GM18907 (cell line): ENCODE measurements at regions not wholly inside any gene's neighbourhood (a gene's known extent, or its start where the extent isn't known, plus 50 kb on each side); places are given as distances from the start of the nearest gene placed in this dataset.
A peak's percentile ranks its signal among the peaks of the same experiment; 100 is the strongest.
"Not testable (repeated sequence)": the region's sequence is repeated elsewhere in the genome, so short reads cannot be mapped to it uniquely, and the experiment has no call there.

Experiments
- ATAC-seq: cut with Tn5 transposase; IDR thresholded peaks from one replicate; pipeline ENCODE4 v1.9.1; 2021; ENCODE audit warnings: mild to moderate bottlenecking, moderate library complexity; ENCODE audit not compliant: unreplicated experiment

DNA sequence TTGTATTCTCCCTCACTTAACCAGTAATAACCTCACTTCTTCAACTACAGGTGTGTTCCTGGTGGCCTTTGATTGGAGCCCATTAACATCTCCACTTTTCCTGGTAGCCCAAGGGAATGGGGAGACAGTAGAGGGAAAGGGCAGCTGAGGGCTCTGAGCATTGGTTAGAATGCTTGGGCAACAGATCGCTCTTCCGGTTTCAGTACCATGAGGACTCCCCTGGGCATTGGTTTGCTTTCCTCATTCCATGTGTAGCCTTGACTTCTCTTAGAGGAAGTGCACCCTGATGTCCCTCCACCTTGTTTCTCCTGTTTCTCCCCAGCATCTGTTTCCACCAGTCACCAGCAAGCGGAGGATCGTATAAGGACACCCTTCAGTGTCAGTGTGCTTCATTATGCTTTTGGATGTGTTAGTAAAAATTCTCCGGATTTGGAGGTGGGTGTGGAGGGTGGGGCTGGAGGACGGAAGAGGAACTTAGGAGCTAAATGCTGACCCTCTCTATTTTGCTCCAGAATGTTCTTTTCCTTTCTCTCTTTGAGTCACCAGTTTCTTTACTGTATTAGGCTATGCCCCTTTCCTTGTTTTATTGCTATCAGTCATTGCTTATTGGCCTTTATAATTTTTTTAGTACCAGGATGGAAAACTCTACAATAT, 50.6 kb upstream of the ZNG1B start:
- not testable (repeated sequence) for ATAC-seq

DNA sequence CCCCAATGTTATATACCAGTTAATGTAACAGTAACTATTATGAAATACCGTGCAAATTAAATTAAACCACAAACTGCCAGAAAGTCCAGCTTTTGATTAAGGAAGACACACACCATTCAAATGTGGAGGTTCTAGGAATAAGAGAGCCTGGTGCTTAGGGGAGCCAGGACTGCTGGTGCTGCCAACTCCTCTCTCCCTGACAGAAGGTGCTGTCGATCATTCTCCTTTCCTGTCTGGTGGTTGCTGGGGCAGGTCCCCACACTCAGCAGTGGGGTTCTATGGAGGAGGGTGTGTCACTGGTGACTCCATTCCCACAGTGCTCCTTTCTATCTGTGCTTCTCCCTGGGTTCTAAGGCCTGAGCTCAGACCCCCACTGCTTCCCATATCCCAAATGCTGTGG, 57.9 kb upstream of the ZNG1B start:
- not testable (repeated sequence) for ATAC-seq

DNA sequence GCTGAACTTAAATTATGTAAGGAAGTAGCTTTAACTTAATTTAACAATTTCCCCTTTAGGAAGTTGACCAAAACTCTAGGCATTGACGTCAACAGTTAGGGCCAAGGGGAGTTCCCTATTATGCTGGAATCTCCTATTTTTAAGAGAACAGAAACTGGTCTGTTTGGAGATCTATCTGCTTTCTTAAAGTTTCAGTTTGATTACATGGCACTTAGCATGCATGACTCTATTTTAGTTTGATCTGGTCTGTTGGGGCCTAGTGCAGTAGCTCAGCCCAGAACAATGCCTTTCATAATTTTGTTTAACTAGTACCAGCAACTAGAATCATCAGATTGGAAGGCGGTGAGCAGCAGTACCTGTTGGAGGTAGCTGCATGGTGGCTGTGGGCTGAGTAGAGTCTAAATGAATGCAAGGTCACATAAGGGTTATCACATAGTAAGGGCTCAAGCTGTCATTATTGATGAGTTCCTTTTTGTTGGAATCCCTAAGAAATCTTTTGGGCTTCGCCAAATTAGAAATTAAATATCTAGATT, 60.5 kb upstream of the ZNG1B start:
- ATAC-seq = peak; percentile 88

DNA sequence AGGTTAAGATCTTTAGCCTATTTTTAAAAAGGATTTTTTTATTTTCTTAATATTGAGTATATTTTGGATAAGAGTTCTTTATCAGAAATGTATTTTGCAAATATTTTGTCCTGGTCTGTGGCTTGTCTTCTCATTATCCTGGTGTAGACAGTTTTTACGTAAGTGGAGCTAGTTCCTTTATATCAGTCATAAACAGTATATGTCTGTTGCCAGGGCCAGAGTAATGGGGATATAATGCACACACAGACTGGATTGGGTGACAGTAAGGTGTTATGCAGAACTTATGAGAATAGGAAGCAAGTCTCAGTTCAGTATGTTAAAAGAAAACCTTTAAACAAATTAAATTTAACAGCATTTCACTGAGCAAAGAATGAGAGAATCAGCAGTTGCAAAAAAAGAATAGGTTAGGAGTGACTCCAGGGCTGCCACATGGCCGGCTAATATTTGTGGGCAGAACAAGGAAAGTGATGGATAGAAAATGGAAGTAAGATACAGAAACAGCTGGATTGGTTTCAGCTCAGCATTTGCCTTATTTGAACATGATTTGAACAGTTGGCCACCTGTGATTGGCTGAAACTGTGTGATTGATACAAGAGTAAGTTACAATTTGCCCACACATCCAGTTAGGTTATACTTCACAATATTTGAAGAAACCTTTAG, 61.1 kb upstream of the ZNG1B start:
- no peak for ATAC-seq

DNA sequence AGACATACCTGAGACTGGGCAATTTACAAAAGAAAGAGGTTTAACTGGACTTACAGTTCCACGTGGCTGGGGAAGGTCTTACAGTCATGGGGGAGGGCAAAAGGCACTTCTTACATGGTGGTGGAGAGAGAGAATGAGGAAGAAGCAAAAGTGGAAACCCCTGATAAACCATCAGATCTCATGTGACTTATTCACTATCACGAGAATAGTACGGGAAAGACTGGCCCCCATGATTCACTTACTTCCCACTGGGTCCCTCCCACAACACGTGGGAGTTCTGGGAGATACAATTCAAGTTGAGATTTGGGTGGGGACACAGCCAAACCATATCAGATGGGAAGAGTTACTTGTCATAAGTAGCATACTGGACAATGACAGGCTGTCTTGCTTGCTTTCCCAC, 62.6 kb upstream of the ZNG1B start:
- ATAC-seq = not testable (repeated sequence)

DNA sequence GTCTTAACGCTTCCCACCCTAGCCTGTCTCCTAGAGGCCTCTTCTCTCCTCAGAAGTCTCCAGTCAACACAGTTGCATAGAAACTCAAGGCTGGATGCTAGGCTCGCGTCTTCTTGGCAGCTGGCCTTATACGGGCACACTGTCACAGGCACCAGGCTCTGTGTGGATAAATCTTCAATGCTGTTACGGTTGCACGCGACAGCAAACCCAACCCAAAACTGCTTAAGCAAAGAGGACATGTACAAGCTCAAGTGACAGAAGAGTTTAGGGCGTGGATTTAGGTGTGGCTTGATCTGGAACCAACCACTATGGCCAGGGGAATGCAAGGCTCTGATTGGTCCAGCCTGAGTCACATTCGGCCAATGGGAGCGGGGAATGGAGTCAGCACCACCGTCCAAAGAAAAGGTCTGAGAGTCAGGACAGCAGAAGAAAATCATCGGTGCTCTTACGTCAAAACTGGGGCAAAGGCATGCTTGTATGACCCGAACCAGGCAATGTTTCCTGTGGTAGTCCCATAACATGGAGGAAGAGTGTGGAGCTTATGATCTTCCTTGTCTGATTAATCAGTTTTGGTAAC, 65.1 kb upstream of the ZNG1B start:
- not testable (repeated sequence) for ATAC-seq

GRCh38 chr2:113370478-113371091, 66.9 kb upstream of the ZNG1B start:
- ATAC-seq = peak; percentile 85

DNA sequence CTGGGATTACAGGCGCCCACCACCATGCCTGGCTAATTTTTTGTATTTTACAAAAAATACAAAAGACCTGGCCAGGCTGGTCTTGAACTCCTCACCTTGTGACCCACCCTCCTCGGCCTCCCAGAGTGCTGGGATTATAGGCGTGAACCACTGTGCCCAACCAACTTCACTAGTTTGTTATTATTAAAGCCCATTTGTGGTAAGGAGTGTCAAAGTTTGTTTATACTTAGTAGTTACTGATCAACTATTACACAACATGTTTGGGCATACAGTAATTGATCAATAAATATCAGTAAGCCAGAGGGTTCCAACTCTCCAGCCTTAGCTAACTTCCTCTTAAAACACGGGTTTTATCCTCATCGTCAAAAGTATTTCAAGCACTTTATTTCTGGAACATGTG, 67.5 kb upstream of the ZNG1B start:
- ATAC-seq = no peak

- ATAC-seq = not testable (repeated sequence)
Measured at GRCh38 chr2:113368581-113368980, 68.9 kb upstream of the ZNG1B start.

DNA sequence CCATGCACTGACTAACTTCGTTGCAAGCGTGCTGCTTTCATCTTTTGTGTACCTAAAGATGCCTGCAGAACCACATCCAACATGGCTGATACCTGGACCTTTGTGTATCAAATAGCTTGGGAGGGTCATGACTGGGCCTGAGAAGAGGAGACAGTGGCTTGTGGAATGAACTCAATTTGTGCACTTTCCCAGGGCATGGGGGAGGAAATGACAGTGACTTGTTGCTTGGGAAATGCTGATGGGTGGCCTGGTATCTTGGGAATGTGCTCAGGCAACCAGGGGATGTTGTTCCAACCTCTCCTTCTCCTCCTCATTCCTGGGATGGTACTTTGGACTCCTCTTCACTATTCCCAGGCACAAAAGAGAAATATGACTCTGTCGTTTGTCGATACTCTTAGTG, 70.7 kb upstream of the ZNG1B start:
- ATAC-seq = not testable (repeated sequence)

- not testable (repeated sequence) for ATAC-seq
Measured at GRCh38 chr2:113365791-113366190, 71.7 kb upstream of the ZNG1B start.

DNA sequence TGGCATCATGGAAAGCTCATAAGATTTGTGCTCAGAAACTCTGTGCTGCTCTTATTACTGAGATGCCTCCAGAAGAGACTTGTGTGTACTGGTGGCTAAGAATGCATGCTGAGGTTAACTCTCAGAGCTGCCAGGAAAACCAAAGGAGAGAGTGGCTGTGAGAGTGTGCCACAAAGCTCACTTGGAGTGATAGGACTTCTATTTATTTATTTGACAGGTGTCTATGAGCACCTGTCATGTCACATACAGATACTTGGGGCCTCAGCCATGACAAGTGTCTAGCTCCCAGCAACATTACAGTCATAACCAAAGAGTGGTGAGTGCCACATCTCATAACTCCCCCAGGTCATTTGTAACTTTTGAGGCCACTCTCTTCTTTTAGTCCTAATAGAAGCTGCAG, 72.2 kb upstream of the ZNG1B start:
- not testable (repeated sequence) for ATAC-seq

DNA sequence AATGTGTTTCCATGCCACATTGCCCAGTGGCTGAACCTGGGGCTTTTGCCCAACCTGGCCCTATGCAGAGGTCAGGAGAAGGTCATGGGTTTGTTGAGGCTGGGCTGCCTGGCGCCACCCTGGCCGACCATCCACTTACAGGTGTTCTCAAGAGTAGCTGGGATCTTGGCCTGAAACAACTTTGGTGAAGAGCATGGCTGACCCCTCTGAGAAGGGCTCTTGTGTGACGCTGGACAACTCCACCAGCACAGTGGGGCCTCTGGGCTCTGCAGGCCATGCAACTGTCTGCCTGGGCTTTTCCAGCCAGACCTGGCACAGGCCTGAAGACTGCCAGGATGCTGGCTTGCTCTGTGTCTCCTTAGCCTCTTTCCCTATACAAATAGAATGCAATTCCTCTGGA, 76.4 kb upstream of the ZNG1B start:
- ATAC-seq = no peak

- no peak for ATAC-seq
Measured at GRCh38 chr2:113357071-113357470, 78.3 kb upstream of the PAX8 start.

GRCh38 chr2:113356284-113356683, 77.6 kb upstream of the PAX8 start:
- not testable (repeated sequence) for ATAC-seq

- ATAC-seq = not testable (repeated sequence)
Measured at GRCh38 chr2:113355339-113356015, 76.8 kb upstream of the PAX8 start.

DNA sequence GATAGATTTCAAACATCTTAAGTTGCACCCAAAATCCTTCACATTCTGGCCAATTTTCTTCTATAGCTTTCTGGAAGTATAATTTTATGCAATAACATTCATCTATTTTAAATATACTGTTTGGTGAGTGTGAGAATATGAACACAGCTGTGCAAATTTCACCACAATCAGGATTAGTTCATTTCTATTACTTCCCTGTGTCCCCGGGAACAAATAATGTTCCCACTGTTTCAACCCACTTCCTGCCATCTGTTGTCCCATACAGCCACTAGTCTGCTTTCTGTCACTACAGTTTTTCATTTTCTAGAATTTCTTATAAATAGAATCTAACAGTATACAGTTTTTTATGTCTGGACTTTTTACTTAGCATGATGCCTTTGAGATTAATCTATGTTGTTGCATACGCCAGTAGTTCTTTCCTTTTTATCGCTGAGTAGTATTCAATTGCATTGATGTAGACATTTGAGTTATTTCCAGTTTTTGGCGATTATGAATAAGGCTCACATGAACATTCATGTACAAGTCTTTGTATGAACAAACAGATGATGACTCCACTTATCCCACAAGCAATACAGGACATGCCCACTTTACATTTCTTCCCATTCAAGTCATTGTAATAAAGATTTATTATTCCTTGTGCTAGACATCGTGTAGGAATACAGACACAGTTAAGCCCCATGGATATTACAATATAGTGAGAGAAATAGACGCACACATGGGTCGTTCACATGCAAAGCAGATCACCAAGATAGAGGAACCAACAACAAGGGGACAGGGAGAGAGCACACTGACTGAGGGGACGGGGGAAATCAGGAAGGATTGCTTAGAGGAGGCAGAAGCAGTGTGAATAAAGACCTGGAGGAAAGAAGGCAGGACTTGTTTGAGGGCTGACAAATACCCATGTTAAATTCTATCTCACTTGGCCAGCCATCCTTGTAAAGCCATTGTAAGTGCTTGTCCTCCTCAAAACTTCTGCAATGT, 72.9 kb upstream of the PAX8 start:
- ATAC-seq = no peak

DNA sequence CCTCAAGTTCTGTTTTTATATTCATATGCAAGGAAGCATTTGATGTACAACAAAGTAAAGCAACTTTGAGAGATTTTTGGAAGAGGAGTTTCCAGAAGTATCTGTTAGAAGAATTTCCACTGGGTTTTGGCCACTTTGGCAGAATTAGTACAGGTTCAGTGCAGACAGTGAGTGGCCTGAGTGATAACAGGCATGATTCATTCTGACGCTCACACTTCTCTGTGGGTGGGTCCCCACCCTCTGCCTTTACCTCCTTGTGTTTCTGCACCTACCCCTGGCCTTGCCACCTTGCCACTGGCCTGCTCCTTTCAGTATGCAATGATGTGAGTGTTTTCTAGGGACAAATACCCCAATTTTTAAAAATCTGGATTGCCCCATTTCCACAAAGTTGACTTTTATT, 65.1 kb upstream of the PAX8 start:
- ATAC-seq = not testable (repeated sequence)

GRCh38 chr2:113342650-113343049, 63.9 kb upstream of the PAX8 start:
- ATAC-seq = no peak

- not testable (repeated sequence) for ATAC-seq
Measured at GRCh38 chr2:113341870-113342253, 63.1 kb upstream of the PAX8 start.
